Peyer's patch (tissue), 4 donors: ENCODE measurements at regions not wholly inside any gene's neighbourhood (a gene's known extent, or its start where the extent isn't known, plus 50 kb on each side); places are given as distances from the start of the nearest gene placed in this dataset.

Experiments
- CTCF ChIP-seq, 6 experiments: fragments of 450-650 bp in 4 of 6; fragments of 200-600 bp in 2 of 6; sonication (generic) in 1 of 6; IDR thresholded peaks; one replicate each; pipeline ENCODE4 v1.5.1; 2017 to 2019; ENCODE audit warnings: antibody characterized with exemption in 6 of 6, mild to moderate bottlenecking in 3 of 6, moderate library complexity in 1 of 6
- POLR2A ChIP-seq, 2 donors: fragments of 450-650 bp; IDR thresholded peaks; one replicate each; pipeline ENCODE4 v1.5.1; 2017; ENCODE audit warnings: antibody characterized with exemption in 2 of 2, mild to moderate bottlenecking in 2 of 2, moderate library complexity in 2 of 2

DNA sequence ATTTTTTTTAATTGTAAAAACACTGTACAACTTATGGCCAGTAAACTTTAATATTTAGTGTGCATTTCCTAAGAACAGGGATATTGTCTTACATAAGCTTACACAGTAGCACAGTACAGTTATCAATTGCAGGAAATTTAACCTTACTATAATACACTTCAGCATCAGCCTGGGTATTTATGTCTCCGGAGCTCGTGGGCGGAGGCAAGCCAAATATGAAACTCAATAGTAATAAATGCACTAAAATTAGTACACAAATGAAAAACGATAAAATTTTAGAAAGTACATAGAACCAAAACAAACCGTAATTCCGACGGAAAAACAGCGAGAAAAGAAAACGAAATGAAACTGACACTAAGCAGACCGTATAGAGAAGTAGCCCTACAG, 91.2 kb downstream of the ANXA2R start:
- TF ChIP-seq CTCF (IDR thresholded peaks at IDR 0.05) (no peak), POLR2A (IDR thresholded peaks at IDR 0.05) (no peak)
